ENCODE measurements at regions not wholly inside any gene's neighbourhood (a gene's known extent, or its start where the extent isn't known, plus 50 kb on each side); places are given as distances from the start of the nearest gene placed in this dataset.

- Histone ChIP-seq H3K27me3 (ENCODE audit: insufficient read depth, low read depth) (no peaks in the 10 kb centered on the region), H4K20me1 (ENCODE audit: insufficient read depth) (no peaks in the 10 kb centered on the region), H3K9ac (no peak overlapping the region), H2AFZ (ENCODE audit: low read depth) (no peak overlapping the region), H3K4me1 (ENCODE audit: low read depth, poor library complexity, severe bottlenecking) (no peaks in the 10 kb centered on the region), H3K4me2 (no peak overlapping the region), H3K27ac (no peak overlapping the region), H3K79me2 (ENCODE audit: insufficient read depth, low read depth) (no peaks in the 10 kb centered on the region), H3K36me3 (ENCODE audit: insufficient read depth) (no peaks in the 10 kb centered on the region), H3K4me3 (IDR thresholded peaks at IDR 0.05; ENCODE audit: insufficient read depth, low read depth, low read length) (no peak overlapping the region)
- no peak for TF ChIP-seq CTCF (conservative IDR thresholded peaks at IDR 0.05; ENCODE audit: low read depth, low read length)
Observed at GRCh38 chr7:91668217-91668616, 212.3 kb downstream of the MTERF1 start.

GRCh38 chr7:91671245-91671644 lies 209.3 kb downstream of the MTERF1 start:
- Histone ChIP-seq H3K27ac (no peak overlapping the region), H4K20me1 (ENCODE audit: insufficient read depth) (no peaks in the 10 kb centered on the region), H3K4me1 (ENCODE audit: low read depth, poor library complexity, severe bottlenecking) (no peaks in the 10 kb centered on the region), H3K4me2 (no peak overlapping the region), H3K4me3 (IDR thresholded peaks at IDR 0.05; ENCODE audit: insufficient read depth, low read depth, low read length) (no peak overlapping the region), H3K9ac (no peak overlapping the region), H3K27me3 (ENCODE audit: insufficient read depth, low read depth) (no peaks in the 10 kb centered on the region), H3K36me3 (ENCODE audit: insufficient read depth) (no peaks in the 10 kb centered on the region), H2AFZ (ENCODE audit: low read depth) (no peak overlapping the region), H3K79me2 (ENCODE audit: insufficient read depth, low read depth) (no peaks in the 10 kb centered on the region)
- no peak for TF ChIP-seq CTCF (conservative IDR thresholded peaks at IDR 0.05; ENCODE audit: low read depth, low read length)

- no peak overlapping the region for H2AFZ ChIP-seq (ENCODE audit: low read depth)
- no peaks in the 10 kb centered on the region for H3K4me1 ChIP-seq (ENCODE audit: low read depth, poor library complexity, severe bottlenecking)
- H3K36me3 ChIP-seq (ENCODE audit: insufficient read depth): no peaks in the 10 kb centered on the region
- no peak overlapping the region for H3K9ac ChIP-seq
- no peaks in the 10 kb centered on the region for H3K27me3 ChIP-seq (ENCODE audit: insufficient read depth, low read depth)
- no peak overlapping the region for H3K4me3 ChIP-seq (IDR thresholded peaks at IDR 0.05; ENCODE audit: insufficient read depth, low read depth, low read length)
- H3K27ac ChIP-seq: no peak overlapping the region
- no peaks in the 10 kb centered on the region for H4K20me1 ChIP-seq (ENCODE audit: insufficient read depth)
- no peak overlapping the region for H3K4me2 ChIP-seq
- no peak for TF ChIP-seq CTCF (conservative IDR thresholded peaks at IDR 0.05; ENCODE audit: low read depth, low read length)
- H3K79me2 ChIP-seq (ENCODE audit: insufficient read depth, low read depth): no peaks in the 10 kb centered on the region
Observed at GRCh38 chr7:91674470-91674869, 206.0 kb downstream of the MTERF1 start.

- Histone ChIP-seq H3K4me3 (IDR thresholded peaks at IDR 0.05; ENCODE audit: insufficient read depth, low read depth, low read length) (no peak overlapping the region), H2AFZ (ENCODE audit: low read depth) (no peak overlapping the region), H3K27me3 (ENCODE audit: insufficient read depth, low read depth) (no peaks in the 10 kb centered on the region), H4K20me1 (ENCODE audit: insufficient read depth) (no peaks in the 10 kb centered on the region), H3K9ac (no peak overlapping the region), H3K4me2 (no peak overlapping the region), H3K79me2 (ENCODE audit: insufficient read depth, low read depth) (no peaks in the 10 kb centered on the region), H3K36me3 (ENCODE audit: insufficient read depth) (no peaks in the 10 kb centered on the region), H3K4me1 (ENCODE audit: low read depth, poor library complexity, severe bottlenecking) (peaks cover 10% of the 10 kb centered on the region), H3K27ac (no peak overlapping the region)
- TF ChIP-seq CTCF (conservative IDR thresholded peaks at IDR 0.05; ENCODE audit: low read depth, low read length): no peak
Observed at GRCh38 chr7:91681718-91682117, 198.8 kb downstream of the MTERF1 start.

All from KMS-11 (cell line).